Fibroblast of peridontal ligament (primary cell): ENCODE measurements at regions not wholly inside any gene's neighbourhood (a gene's known extent, or its start where the extent isn't known, plus 50 kb on each side); places are given as distances from the start of the nearest gene placed in this dataset.
"Not testable (repeated sequence)": the region's sequence is repeated elsewhere in the genome, so short reads cannot be mapped to it uniquely, and the experiment has no call there.

Experiments used
- DNase-seq: peaks from one replicate; pipeline ENCODE4 v3.0.0-alpha.2; 2010; ENCODE audit errors: extremely low read depth

DNA sequence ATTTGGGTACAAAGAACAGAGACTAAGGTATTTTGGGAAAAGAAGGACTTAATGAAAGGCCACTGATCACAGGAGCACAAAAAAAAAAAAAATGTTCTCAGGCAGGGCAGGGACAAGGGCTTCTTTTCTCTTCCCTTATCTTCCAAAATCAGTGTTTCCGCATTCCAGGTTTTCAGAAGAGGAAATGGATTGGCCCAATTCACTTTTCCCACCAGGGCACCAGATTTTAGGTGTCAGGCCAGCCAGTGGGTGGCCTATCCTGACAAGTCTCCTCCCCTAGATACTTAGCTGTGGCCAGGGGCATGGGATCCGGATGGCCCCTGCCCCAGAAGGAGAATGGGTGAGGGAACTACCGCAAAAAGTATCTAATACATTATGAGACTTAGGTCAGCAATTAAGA, 88.9 kb upstream of the WAC start:
- DNase-seq: no peak

DNA sequence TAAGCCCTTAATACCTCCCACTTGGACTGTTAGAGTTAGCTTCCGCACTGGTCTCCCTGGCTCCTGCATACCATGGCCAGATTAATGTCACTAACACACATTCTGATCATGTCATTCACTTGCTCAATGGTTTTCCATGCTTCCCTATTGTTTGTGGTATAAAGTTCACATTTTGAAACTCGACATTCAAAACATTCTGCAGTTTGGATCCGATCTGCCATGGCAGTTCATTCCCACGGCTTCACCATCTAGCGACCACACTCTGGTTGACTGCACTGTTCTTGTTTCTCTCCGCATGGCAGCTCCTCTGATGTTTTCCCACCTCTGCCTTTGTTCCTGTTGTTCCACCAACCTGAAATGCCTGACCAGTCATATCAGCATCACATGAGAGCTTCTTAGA, 87.4 kb upstream of the WAC start:
- DNase-seq: no peak

DNA sequence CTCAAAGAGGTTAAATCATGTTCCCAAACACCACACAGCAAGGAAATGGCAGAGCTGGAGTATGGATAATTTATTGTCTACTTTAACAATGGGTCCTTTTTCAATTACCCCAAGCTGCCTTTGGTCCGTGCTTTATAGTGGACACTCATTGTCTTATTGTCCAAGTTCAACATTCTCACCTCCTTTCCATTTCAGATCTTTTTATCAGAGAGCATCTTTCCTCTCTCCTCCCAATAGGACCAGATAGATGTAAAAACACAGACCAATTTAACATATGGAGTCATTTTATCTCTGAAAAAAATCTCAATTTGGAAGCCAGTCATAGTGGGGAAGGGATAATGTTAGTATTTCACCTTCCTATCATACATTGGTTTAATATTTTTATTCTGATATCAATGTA, 83.5 kb upstream of the WAC start:
- DNase-seq: no peak

DNA sequence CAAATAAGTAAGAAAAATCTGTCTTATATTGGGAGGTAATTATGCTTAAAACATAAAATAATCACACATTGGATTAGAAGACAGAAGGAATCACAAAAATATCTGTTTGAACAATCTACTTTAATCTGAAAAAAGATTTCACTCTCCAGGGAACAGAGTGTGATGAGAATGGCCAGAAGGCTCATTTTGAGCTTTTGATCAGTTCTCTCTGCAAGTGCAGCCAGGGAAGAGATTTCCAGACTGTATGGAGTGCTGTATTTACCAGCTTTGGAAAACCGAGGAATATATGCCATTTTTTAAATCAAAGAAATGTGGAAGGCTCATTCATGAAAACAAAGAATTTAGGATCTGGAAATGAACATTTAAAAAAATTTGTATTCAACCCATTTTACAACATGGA, 83.0 kb upstream of the WAC start:
- DNase-seq: no peak

DNA sequence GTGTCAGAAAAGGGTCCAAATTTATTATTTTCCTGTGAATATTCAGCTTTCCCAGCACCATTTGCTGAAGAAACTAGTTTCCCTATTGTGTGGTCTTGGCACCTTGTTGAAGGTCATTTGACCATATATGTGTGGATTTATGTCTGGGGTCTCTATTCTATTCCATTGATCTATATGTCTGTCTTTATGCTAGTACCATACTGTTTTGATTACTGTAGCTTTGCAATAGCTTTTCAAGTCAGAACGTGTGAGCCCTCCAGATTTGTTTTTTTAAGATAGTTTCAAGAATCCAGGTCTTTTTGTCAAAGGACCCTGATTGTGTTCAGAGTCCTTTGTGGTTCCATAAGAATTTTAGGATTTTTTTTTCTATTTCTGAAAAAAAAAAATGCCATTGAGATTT, 79.0 kb upstream of the WAC start:
- DNase-seq: no peak

DNA sequence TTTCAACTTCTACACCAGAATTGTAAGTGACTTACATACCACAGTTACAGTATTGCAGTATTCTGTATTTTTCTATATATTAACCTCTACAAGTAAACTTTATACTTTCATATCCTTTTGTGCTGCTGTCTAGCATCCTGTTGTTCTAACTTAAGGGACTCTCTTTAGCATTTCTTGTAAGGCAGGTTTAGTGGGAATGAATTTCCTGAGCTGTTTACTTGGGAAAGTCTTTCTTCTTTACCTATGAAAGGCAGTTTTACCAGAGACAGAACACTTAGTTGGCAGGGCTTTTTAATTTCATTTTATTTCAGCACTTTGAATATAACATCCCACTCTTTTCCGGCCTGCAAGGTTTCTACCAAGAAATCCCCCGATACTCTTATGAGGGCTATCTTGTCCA, 75.8 kb upstream of the WAC start:
- DNase-seq: no peak

DNA sequence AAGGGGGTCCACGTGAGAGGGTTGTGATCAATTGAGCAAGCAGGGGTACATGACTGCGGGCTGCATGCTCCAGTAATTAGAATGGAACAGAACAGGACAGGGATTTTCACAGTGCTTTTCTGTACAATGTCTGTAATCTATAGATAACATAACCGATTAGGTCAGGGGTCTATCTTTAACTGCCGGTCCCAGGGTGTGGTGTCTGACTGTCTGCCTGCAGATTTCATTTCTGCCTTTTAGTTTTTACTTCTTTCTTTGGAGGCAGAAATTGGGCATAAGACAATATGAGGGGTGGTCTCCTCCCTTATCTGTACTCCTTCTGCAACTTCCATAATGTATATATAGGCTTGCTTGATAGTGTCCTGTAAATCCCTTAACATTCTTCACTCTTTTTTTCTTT, 75.0 kb upstream of the WAC start:
- not testable (repeated sequence) for DNase-seq

DNA sequence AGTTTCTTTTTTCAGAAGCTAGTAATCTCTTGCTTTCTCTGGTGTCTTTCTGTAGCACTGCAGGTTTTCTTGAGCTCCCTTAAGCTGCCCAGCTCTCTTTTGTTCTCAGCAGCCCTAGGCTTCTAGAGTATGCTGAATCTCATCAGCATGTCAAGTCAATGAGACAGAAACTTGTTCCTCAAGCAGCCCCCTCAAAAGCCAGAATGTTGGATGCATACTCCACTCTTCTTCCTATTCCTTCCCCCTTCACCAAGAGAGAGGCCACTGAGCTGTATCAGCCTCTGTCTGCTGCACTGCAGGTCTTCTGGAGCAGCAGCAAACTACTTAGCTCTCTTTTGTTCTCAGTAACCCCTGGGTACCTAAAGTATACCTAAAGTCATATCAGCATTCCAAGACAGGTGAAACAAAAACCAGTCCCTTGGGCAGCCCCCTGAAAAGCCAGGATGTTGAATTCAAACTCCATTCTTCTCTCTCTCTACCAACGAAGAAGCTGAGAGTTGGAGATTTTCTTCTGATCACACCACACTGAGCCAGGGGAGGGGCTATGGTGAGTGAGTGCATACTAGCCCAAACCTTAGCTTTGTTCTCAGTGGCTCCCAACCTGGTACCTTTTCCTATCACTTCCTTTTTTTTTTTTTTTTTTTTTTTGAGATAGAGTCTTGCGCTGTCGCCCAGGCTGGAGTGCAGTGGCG, 73.3 kb upstream of the WAC start:
- no peak for DNase-seq

DNA sequence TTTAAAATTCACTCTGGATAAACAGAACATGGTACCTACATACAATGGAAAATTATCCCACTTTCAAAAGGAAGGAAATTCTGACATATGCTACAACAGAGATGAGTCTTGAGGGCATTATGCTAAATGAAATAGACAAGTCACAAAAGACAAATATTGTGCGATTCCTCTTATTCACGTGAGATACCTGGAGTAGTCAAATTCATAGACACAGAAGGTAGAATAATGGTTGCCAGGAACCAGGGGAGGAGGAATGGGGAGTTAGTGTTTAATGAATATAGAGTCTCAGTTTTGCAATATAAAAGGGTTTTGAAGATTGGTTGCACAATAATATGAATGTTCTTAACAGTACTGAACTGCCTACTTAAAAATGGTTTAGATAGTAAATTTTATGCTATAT, 69.8 kb upstream of the WAC start:
- DNase-seq: no peak

DNA sequence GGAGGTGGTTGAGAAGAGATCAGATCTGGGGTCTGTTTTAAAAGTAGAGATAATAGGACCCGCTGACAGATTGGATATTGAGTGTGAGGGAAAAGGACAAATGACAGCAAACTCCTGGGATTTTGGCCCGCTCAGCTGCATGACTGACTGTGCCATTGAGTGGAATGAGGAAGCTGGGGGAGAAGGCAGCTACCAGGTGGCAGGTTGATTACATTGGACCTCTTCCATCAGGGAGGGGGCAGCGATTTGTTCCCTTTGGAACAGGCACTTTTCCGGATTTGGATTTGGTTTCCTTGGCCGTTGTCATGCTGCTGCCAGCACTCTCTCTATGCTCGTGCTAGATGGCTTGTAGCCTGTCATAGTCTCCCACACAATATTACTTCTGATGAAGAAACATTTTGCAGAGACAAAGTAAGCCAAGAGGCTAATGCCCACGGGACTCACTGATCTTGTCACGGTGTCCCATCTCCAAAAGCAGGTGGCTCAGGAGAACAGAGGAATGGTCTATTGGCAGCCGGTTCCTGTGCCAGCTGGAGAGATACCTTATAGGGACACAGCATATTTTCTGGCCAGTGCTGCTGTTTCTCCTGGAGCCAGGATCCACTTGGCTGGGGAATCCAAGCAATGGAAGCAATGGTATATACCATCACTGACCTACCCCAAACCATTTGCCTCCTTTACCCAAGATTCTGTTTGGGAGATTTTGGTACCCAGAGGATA, 69.1 kb upstream of the WAC start:
- no peak for DNase-seq

DNA sequence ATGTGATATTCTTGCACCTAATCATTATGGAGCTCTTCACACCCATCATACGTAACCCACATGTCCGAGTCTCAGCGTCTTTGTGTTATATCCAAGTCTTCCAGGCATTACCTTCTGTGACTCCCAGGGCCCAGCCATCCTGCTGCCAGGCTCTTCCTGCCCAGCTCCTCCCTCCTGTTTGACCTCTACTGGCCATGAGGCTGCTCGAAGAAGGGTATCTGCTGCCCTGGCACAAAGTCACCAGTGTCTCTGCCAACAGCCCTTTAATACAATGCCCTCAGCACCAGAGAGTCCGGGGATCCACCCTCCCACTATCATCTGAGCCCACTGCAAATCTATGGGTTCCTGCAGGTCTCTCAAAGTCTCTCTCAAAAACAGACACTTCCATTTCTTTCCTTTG, 65.3 kb upstream of the WAC start:
- no peak for DNase-seq

DNA sequence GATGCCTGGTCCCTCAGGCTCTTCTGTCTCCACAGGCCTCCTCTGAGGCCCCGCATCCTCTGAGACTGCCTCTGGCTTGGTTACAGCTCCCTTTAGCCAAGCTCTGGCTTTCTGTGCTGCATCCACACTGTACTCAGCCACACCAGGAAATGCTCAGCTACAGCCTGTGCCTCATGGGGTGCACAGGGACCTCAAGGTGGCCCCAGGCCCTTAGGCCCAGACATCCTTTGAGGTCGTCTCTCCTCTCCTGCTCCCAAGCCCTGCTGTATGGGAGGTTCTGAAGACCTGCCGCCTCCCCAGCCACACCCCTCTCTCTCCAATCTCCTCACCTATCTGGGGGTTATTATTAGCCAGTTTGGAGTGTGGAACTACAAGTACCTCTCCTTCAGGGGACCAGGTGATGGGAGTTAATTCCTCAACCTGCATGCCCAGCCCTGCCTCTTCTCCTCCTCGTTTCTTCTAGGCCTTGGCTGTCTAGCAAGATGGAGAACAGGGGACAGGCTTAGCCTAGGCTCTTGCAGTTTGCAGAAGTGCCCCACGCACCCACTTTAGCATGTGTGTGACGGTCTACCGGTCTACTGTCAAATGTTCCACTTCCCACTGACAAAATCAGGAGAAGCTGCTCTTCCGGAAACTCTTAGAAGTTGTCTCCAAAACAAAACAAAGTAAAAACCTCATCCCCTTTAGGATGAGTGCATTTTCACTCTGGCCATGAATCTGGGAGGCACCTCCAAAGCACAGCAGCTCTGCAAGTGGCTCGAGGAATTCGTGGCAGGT, 64.0 kb upstream of the WAC start:
- no peak for DNase-seq

DNA sequence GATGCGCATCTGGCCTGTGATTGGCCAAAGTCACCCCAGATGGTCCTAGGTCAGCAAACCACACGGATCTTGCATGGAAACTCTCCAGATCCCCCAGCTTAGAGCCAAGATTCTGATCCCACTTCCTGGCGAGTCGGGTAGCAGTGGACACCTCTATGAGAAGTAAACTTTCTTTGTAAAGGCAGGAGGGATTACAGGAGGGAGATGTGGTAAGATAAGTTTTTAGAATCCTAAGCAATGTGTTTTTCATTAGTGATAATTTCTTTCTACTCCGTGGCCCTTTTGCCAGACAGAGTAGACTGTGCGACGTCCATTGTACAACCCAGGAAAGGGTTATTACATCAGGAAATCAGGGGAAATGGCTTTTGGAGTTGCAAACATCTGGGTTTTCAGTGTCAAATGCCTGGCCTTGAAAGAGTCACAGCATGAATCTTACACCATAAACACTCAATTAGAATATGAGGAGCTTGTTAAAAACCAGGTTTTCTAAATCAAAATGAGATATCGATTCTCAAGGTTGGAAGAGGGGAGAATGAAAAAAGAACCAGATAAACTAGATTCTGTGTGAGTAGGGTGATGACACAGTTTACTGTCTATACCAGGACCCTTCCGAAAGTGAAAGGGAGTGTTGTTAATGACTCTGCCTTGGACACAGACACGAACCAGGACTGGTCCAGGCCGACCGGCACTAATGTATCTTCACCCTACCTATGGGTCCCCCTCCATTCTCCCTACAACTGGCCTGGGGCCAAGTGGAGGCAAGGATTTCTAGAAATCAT, 61.9 kb upstream of the WAC start:
- DNase-seq: peak; percentile 55

DNA sequence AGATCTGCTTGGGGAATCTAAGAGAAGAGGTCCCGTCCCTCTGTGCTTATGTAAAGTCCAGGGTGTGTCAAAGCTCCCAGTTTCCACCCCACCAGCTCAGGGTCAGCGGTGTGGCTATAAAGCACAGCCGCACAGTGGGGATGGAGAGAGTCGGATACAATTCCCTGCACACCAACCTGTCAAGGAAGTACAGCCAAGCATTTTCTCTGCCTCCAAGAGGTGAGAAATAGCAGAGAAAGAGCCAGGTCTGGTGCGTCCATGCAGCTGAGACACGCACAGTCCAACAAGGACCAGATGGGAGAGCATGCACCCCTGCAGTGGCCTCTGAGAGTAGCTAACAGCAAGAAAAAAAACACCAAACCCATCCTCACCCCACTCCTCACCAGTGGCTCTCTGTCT, 61.3 kb upstream of the WAC start:
- DNase-seq: no peak

DNA sequence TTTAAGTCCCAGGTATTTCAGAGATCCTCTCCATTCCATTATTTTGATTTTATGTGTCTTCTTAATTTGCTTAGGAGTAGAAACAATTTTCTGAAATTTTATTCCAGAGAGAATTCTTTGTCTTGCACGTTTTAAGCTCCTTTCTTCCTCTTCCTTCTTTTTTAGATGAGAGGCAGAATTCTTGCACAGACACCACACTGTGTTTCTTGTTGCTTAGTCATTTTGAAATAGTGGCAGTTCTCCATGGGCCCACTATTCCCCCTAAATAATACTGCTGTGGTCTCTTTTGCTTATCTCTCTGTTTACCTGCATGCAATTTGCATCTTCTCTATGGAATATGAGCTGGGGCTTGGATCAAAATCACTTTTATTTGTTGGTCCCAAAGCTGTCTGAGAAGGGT, 54.3 kb upstream of the WAC start:
- no peak for DNase-seq

DNA sequence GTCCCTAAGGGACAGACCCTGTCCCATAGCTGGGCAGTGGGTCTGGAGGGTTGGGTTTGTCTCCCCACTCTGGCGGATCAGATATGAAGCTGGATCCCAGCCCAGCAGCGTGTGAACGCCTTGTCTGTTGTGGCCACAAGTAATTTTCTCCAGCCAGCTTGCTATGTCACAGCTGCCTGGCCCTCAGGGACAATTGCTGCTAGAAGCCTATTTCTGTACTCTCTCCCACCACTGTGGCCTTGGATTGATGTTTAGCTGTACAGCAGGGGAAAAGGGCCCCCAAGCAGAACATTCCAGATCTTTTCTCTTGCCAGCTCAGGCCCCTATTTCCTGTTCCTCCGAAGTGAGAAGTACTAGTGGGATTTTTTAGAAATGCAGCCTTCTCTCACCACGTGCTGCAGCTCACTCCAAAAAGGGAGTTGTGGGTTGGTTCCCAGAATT, 53.5 kb upstream of the WAC start:
- DNase-seq: no peak

DNA sequence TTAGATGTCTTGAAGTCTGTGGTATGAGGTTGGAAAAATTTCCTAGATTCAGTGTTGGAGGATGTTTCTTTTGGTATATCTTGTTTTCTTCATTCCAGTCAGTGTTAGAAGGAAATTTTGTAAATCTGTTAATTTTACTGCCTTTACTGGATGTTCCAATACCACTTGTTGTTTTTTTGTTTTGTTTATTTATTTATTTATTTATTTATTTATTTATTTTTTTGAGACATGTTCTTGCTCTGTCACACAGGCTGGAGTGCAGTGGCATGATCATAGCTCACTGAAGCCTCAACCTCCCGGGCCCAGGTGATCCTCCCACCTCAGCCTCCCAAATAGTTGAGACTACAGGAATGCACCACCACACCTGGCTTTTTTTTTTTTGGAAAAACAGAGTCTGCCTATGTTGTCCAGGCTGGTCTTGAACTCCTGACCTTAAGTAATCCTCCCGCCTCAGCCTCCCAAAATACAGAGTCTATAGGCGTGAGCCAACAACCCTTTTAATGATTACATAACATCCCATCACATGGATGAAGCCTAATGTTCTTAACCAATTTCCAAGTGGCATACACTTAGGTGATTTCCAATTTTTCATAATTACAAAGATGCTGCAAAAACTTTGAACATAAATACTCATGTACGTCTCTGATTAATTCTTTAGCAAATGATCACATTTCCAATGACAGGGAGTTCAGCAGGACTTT, 52.8 kb upstream of the WAC start:
- DNase-seq: no peak

DNA sequence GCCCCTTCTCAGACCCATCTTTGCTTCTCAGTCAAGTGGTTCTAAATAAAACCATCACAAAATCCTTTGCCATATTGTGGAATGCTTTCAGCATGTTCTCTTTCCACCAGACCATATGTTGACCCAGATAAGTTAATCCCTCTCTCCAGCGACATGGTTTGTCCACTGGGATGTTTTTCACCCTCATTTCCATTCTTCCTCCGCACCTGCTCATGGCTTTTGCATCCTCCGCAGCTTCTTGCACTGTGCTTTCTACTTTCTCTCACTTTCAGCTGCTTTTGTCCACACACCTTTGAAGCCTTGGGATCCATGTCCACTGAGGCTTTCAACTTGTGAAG, 52.3 kb upstream of the WAC start:
- DNase-seq: no peak

DNA sequence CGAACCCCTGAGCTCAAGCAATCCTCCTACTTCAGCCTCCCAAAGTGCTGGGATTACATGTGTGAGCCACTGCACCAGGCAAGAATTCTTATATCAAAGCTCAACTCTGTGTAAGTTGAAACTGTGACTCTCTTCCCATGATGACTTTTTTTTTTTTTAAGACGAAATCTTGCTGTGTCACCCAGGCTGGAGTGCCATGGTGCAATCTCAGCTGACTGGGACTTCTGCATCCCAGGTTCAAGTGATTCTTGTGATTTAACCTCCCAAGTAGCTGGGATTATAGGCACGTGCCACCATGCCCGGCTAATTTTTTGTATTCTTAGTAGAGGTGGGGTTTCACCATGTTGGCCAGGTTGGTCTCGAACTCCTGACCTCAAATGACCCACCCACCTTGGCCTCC, 51.6 kb upstream of the WAC start:
- not testable (repeated sequence) for DNase-seq

DNA sequence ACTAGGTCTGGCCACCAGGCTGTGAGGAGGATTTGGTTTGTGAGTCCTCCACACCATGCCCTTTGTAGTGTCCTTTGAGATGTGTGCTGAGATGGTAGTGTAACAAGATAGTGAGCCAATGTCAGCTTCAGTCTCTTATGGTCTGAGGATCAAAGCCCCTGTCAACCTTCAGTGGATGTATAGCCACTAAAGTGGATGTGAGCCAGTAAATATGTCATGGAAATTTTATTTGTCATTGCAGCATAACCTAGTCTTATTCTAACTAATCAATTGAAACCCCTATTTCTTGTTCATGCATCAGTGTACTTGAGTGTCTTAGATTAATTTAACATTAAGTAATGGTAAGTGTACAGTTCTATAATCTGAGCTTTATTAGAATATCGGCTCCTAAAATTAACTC, 51.0 kb upstream of the WAC start:
- no peak for DNase-seq
